ENCODE measurements at regions not wholly inside any gene's neighbourhood (a gene's known extent, or its start where the extent isn't known, plus 50 kb on each side); places are given as distances from the start of the nearest gene placed in this dataset.

DNA sequence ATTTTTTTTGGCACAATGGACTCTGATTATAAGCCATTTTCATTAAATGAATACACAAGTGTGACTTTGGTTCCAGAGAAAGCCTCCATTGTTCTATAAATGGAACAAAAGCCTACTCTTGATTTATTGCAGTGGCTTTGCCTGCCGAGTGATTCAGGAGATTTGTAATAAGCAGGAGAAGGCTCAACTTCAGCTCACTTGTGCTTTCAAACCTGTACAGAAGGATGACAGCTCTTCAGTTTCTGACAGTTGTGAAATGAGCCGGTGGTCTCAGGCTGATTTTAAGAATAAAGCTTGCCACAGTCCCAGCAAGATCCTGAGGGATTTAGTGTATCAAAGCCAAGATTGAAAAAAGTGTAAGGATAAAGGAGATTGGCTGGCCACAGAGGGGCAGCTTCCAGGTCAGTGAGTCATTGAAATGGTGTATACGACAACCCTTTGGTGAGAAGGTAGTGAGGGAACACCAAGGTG is 438.8 kb upstream of the TGFBR2 start:
- TF ChIP-seq, protein P1, sequence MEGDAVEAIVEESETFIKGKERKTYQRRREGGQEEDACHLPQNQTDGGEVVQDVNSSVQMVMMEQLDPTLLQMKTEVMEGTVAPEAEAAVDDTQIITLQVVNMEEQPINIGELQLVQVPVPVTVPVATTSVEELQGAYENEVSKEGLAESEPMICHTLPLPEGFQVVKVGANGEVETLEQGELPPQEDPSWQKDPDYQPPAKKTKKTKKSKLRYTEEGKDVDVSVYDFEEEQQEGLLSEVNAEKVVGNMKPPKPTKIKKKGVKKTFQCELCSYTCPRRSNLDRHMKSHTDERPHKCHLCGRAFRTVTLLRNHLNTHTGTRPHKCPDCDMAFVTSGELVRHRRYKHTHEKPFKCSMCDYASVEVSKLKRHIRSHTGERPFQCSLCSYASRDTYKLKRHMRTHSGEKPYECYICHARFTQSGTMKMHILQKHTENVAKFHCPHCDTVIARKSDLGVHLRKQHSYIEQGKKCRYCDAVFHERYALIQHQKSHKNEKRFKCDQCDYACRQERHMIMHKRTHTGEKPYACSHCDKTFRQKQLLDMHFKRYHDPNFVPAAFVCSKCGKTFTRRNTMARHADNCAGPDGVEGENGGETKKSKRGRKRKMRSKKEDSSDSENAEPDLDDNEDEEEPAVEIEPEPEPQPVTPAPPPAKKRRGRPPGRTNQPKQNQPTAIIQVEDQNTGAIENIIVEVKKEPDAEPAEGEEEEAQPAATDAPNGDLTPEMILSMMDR (IDR thresholded peaks at IDR 0.05): no peak
- TF ChIP-seq POLR2A (IDR thresholded peaks at IDR 0.05): no peak
- no peak for TF ChIP-seq EP300 (IDR thresholded peaks at IDR 0.05)
